GM23338 (cell line): ENCODE measurements at regions not wholly inside any gene's neighbourhood (a gene's known extent, or its start where the extent isn't known, plus 50 kb on each side); places are given as distances from the start of the nearest gene placed in this dataset.

ENCODE experiments used
- ATAC-seq: fragments of 200-7000 bp; cut with Tn5 transposase; 3 replicates; pipeline ENCODE4 v1.9.1; 2020
- DNase-seq: peaks from one replicate; pipeline ENCODE4 v3.0.0-alpha.2; 2015; ENCODE audit warnings: low spot score
- H2AFZ ChIP-seq: fragments of 200-600 bp; sonication (generic); 2 replicates; pipeline ENCODE4 v1.8.0; 2016; ENCODE audit warnings: antibody characterized with exemption, mild to moderate bottlenecking, moderate library complexity
- H3F3A ChIP-seq: fragments of 200-600 bp; sonication (generic); replicated peaks from 2 replicates; pipeline ENCODE4 v1.8.0; 2017; ENCODE audit warnings: antibody characterized with exemption, mixed run types, low read depth
- H3K27ac ChIP-seq: fragments of 200-600 bp; sonication (generic); 2 replicates; pipeline ENCODE4 v1.6.1; 2016; ENCODE audit warnings: low read depth
- H3K27me3 ChIP-seq: fragments of 200-600 bp; sonication (generic); 2 replicates; pipeline ENCODE4 v1.8.0; 2016; ENCODE audit warnings: mild to moderate bottlenecking, mixed run types, moderate library complexity; ENCODE audit not compliant: insufficient read depth
- H3K36me3 ChIP-seq: fragments of 200-600 bp; sonication (generic); 2 replicates; pipeline ENCODE4 v1.8.0; 2016; ENCODE audit warnings: mild to moderate bottlenecking; ENCODE audit not compliant: insufficient read depth
- H3K4me1 ChIP-seq: fragments of 200-600 bp; sonication (generic); 2 replicates; pipeline ENCODE4 v1.8.0; 2016; ENCODE audit warnings: mild to moderate bottlenecking, moderate library complexity; ENCODE audit not compliant: insufficient read depth
- H3K4me2 ChIP-seq: fragments of 200-600 bp; sonication (generic); 2 replicates; pipeline ENCODE4 v1.7.1; 2017; ENCODE audit warnings: mixed run types
- H3K4me3 ChIP-seq: fragments of 200-600 bp; sonication (generic); 2 replicates; pipeline ENCODE4 v1.6.1; 2016; ENCODE audit warnings: mixed run types
- H3K79me2 ChIP-seq: fragments of 200-600 bp; sonication (generic); replicated peaks from 2 replicates; pipeline ENCODE4 v1.8.0; 2017; ENCODE audit warnings: mild to moderate bottlenecking; ENCODE audit not compliant: insufficient read depth
- H3K9me2 ChIP-seq: fragments of 200-600 bp; sonication (generic); 2 replicates; pipeline ENCODE4 v1.8.0; 2017; ENCODE audit not compliant: insufficient read depth
- H4K20me1 ChIP-seq: fragments of 200-600 bp; sonication (generic); replicated peaks from 2 replicates; pipeline ENCODE4 v1.8.0; 2017; ENCODE audit warnings: mild to moderate bottlenecking; ENCODE audit not compliant: insufficient read depth
- H3K27ac Mint-ChIP-seq: 2 replicates; pipeline ENCODE4 v1.8.0; 2020; ENCODE audit warnings: inconsistent platforms, mild to moderate bottlenecking, moderate library complexity, mixed read lengths
- H3K27me3 Mint-ChIP-seq: 3 replicates; pipeline ENCODE4 v1.8.0; 2022; ENCODE audit warnings: low read depth, mild to moderate bottlenecking, moderate library complexity, mixed read lengths, inconsistent platforms; ENCODE audit not compliant: insufficient read depth, poor library complexity
- H3K36me3 Mint-ChIP-seq: 3 replicates; pipeline ENCODE4 v1.8.0; 2021; ENCODE audit warnings: low read depth, mild to moderate bottlenecking, inconsistent platforms, moderate library complexity, mixed read lengths
- H3K4me1 Mint-ChIP-seq: 3 replicates; pipeline ENCODE4 v1.8.0; 2020; ENCODE audit warnings: mild to moderate bottlenecking, inconsistent platforms, mixed read lengths
- H3K4me3 Mint-ChIP-seq: 3 replicates; pipeline ENCODE4 v1.8.0; 2021; ENCODE audit warnings: moderate library complexity, mild to moderate bottlenecking, inconsistent platforms, mixed read lengths
- H3K9me3 Mint-ChIP-seq: 3 replicates; pipeline ENCODE4 v1.8.0; 2020; ENCODE audit warnings: moderate library complexity, mild to moderate bottlenecking, inconsistent platforms, mixed read lengths
- CREB1 ChIP-seq: fragments of 250-450 bp; sonication (Bioruptor Pico); IDR thresholded peaks from 2 replicates; pipeline ENCODE4 v1.5.0; 2020; ENCODE audit warnings: low read depth, mild to moderate bottlenecking, moderate library complexity
- CTCF ChIP-seq, 2 experiments: fragments of 200-600 bp in 1 of 2; sonication (generic) in 1 of 2; conservative IDR thresholded peaks; 2 replicates each; pipeline versions ENCODE4 v1.5.1 to v1.6.1; 2016 to 2017; ENCODE audit warnings: antibody characterized with exemption in 2 of 2, low read depth in 2 of 2, mild to moderate bottlenecking in 2 of 2, moderate library complexity in 1 of 2
- EZH2 ChIP-seq: fragments of 200-600 bp; sonication (generic); IDR thresholded peaks from one replicate; pipeline ENCODE4 v1.8.0; 2017; ENCODE audit warnings: antibody characterized with exemption, mild to moderate bottlenecking, low read depth; ENCODE audit not compliant: unreplicated experiment
- EZH2phosphoT487 ChIP-seq: fragments of 200-600 bp; sonication (generic); IDR thresholded peaks from one replicate; pipeline ENCODE4 v1.8.1; 2018; ENCODE audit warnings: antibody characterized with exemption; ENCODE audit not compliant: unreplicated experiment
- JUNB ChIP-seq: IDR thresholded peaks from one replicate; pipeline ENCODE4 v1.6.1; 2016; ENCODE audit warnings: antibody characterized with exemption; ENCODE audit not compliant: unreplicated experiment
- NANOG ChIP-seq: IDR thresholded peaks from 2 replicates; pipeline ENCODE4 v1.6.1; 2016; ENCODE audit warnings: antibody characterized with exemption, borderline replicate concordance
- POLR2AphosphoS5 ChIP-seq: IDR thresholded peaks from 2 replicates; pipeline ENCODE4 v1.6.1; 2016; ENCODE audit warnings: antibody characterized with exemption, low read depth
- STAT1 ChIP-seq: IDR thresholded peaks from one replicate; pipeline ENCODE4 v1.6.1; 2016; ENCODE audit warnings: antibody characterized with exemption; ENCODE audit not compliant: unreplicated experiment
- ZNF331 ChIP-seq: fragments of 250-450 bp; sonication (Bioruptor Pico); IDR thresholded peaks from 2 replicates; pipeline ENCODE4 v1.5.0; 2020; ENCODE audit warnings: low read depth, mild to moderate bottlenecking, moderate library complexity
- TF ChIP-seq, protein P1 (sequence below): IDR thresholded peaks from one replicate; pipeline ENCODE4 v1.6.1; 2018; ENCODE audit warnings: antibody characterized with exemption; ENCODE audit not compliant: unreplicated experiment
- TF ChIP-seq, protein P2 (sequence below): IDR thresholded peaks from 2 replicates; pipeline ENCODE4 v1.6.1; 2016; ENCODE audit warnings: antibody characterized with exemption
- TF ChIP-seq, protein P3 (sequence below): fragments of 250-450 bp; sonication (Bioruptor Pico); IDR thresholded peaks from 2 replicates; pipeline ENCODE4 v1.5.0; 2020; ENCODE audit warnings: mild to moderate bottlenecking, moderate library complexity

DNA sequence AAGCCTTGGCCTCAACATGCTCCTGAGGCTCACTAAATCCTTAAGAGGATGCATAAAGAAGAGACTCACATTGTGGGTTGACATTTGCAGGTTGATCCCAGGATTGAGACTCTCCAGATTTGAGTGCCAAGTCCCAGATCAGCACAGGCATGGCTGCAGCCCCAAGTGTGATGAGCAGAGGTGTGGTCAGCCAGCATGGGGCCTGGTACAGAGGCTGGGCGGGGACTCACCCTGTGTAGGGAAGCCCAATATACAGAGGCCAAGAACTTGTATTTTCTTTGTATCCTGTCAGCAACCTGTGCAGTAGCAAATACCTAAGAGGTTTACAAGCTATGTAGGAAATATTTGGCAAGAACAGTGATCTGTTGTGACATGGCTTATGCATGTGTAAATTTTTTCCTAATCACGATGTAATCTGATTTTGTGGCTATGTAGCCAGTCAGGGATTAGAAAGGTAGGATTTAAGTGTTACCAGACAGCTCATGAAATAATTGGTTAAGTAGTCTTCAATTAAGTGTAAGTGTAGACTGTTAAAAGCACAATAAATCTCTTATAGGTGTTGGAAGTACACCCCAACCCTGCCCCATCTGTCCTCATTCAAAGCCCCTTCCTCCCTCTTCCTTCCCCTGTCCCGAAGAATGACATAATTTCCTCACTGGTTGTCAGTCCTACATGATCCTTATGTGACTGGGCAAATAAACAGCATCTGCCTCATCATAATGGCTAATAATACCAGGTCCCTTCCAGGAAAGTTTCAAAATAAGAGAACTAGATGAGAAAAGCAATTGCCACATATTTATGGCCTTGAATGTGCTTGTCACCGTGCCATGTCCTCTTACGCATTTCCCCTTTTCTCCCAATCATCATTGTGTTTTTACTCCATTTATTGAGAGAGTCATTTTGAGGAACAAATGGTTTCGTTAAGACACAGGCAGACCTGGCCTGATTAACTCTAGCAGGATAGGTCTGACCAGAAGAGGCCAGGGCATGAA is 120.9 kb downstream of the HLX start (continued):
- TF ChIP-seq, protein P1, sequence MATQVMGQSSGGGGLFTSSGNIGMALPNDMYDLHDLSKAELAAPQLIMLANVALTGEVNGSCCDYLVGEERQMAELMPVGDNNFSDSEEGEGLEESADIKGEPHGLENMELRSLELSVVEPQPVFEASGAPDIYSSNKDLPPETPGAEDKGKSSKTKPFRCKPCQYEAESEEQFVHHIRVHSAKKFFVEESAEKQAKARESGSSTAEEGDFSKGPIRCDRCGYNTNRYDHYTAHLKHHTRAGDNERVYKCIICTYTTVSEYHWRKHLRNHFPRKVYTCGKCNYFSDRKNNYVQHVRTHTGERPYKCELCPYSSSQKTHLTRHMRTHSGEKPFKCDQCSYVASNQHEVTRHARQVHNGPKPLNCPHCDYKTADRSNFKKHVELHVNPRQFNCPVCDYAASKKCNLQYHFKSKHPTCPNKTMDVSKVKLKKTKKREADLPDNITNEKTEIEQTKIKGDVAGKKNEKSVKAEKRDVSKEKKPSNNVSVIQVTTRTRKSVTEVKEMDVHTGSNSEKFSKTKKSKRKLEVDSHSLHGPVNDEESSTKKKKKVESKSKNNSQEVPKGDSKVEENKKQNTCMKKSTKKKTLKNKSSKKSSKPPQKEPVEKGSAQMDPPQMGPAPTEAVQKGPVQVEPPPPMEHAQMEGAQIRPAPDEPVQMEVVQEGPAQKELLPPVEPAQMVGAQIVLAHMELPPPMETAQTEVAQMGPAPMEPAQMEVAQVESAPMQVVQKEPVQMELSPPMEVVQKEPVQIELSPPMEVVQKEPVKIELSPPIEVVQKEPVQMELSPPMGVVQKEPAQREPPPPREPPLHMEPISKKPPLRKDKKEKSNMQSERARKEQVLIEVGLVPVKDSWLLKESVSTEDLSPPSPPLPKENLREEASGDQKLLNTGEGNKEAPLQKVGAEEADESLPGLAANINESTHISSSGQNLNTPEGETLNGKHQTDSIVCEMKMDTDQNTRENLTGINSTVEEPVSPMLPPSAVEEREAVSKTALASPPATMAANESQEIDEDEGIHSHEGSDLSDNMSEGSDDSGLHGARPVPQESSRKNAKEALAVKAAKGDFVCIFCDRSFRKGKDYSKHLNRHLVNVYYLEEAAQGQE = no peak
- TF ChIP-seq STAT1 = no peak
- TF ChIP-seq CREB1 (CRISPR knock-in tag) = no peak
- no peak for TF ChIP-seq POLR2AphosphoS5
- TF ChIP-seq, protein P2, sequence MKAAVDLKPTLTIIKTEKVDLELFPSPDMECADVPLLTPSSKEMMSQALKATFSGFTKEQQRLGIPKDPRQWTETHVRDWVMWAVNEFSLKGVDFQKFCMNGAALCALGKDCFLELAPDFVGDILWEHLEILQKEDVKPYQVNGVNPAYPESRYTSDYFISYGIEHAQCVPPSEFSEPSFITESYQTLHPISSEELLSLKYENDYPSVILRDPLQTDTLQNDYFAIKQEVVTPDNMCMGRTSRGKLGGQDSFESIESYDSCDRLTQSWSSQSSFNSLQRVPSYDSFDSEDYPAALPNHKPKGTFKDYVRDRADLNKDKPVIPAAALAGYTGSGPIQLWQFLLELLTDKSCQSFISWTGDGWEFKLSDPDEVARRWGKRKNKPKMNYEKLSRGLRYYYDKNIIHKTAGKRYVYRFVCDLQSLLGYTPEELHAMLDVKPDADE = no peak
- no peak for TF ChIP-seq EZH2
- no peak for TF ChIP-seq CTCF (conservative IDR thresholded peaks at IDR 0.05; ENCODE audit: low read depth in 2 of 2)
- TF ChIP-seq JUNB = no peak
- TF ChIP-seq EZH2phosphoT487 = no peak
- TF ChIP-seq ZNF331 = no peak
- TF ChIP-seq NANOG = no peak

DNA sequence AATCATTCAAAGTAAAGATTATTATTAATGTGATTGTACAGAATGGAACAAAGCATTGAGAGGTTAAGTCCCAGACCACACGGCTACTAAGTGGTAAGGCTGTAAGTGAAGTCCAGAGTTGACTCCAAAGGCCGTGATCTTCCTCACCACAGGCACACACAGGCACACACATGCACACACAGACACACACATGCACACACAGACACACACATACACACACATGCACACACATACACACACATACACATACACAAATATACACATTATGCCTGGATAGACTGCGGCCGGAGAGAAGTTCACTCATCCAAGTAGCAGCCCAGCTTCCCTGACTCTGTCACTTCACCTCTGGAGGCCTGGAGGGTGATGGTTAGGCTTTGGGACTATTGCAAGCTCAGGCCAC is 121.9 kb downstream of the HLX start:
- Mint-ChIP-seq H3K9me3 (peaks cover 4% of the 10 kb centered on the region; the same call in 2 of the 3 replicates), H3K27ac (no peak overlapping the region), H3K4me3 (no peak overlapping the region), H3K27me3 (no peaks in the 10 kb centered on the region), H3K36me3 (no peaks in the 10 kb centered on the region), H3K4me1 (no peaks in the 10 kb centered on the region)
- H3K9me2 ChIP-seq = no peaks in the 10 kb centered on the region
- no peaks in the 10 kb centered on the region for H3K4me1 ChIP-seq
- H3K79me2 ChIP-seq = no peaks in the 10 kb centered on the region
- ATAC-seq = no peak
- H3K27ac ChIP-seq = no peak overlapping the region
- no peaks in the 10 kb centered on the region for H3K27me3 ChIP-seq
- H3K36me3 ChIP-seq = no peaks in the 10 kb centered on the region; the same call in 1 of the 2 replicates
- H3K4me2 ChIP-seq = no peak overlapping the region
- no peak for DNase-seq
- H3K4me3 ChIP-seq = no peak overlapping the region
- H4K20me1 ChIP-seq = no peaks in the 10 kb centered on the region
- H3F3A ChIP-seq = no peaks in the 10 kb centered on the region
- H2AFZ ChIP-seq = no peak overlapping the region
- TF ChIP-seq JUNB = no peak
- TF ChIP-seq, protein P3, sequence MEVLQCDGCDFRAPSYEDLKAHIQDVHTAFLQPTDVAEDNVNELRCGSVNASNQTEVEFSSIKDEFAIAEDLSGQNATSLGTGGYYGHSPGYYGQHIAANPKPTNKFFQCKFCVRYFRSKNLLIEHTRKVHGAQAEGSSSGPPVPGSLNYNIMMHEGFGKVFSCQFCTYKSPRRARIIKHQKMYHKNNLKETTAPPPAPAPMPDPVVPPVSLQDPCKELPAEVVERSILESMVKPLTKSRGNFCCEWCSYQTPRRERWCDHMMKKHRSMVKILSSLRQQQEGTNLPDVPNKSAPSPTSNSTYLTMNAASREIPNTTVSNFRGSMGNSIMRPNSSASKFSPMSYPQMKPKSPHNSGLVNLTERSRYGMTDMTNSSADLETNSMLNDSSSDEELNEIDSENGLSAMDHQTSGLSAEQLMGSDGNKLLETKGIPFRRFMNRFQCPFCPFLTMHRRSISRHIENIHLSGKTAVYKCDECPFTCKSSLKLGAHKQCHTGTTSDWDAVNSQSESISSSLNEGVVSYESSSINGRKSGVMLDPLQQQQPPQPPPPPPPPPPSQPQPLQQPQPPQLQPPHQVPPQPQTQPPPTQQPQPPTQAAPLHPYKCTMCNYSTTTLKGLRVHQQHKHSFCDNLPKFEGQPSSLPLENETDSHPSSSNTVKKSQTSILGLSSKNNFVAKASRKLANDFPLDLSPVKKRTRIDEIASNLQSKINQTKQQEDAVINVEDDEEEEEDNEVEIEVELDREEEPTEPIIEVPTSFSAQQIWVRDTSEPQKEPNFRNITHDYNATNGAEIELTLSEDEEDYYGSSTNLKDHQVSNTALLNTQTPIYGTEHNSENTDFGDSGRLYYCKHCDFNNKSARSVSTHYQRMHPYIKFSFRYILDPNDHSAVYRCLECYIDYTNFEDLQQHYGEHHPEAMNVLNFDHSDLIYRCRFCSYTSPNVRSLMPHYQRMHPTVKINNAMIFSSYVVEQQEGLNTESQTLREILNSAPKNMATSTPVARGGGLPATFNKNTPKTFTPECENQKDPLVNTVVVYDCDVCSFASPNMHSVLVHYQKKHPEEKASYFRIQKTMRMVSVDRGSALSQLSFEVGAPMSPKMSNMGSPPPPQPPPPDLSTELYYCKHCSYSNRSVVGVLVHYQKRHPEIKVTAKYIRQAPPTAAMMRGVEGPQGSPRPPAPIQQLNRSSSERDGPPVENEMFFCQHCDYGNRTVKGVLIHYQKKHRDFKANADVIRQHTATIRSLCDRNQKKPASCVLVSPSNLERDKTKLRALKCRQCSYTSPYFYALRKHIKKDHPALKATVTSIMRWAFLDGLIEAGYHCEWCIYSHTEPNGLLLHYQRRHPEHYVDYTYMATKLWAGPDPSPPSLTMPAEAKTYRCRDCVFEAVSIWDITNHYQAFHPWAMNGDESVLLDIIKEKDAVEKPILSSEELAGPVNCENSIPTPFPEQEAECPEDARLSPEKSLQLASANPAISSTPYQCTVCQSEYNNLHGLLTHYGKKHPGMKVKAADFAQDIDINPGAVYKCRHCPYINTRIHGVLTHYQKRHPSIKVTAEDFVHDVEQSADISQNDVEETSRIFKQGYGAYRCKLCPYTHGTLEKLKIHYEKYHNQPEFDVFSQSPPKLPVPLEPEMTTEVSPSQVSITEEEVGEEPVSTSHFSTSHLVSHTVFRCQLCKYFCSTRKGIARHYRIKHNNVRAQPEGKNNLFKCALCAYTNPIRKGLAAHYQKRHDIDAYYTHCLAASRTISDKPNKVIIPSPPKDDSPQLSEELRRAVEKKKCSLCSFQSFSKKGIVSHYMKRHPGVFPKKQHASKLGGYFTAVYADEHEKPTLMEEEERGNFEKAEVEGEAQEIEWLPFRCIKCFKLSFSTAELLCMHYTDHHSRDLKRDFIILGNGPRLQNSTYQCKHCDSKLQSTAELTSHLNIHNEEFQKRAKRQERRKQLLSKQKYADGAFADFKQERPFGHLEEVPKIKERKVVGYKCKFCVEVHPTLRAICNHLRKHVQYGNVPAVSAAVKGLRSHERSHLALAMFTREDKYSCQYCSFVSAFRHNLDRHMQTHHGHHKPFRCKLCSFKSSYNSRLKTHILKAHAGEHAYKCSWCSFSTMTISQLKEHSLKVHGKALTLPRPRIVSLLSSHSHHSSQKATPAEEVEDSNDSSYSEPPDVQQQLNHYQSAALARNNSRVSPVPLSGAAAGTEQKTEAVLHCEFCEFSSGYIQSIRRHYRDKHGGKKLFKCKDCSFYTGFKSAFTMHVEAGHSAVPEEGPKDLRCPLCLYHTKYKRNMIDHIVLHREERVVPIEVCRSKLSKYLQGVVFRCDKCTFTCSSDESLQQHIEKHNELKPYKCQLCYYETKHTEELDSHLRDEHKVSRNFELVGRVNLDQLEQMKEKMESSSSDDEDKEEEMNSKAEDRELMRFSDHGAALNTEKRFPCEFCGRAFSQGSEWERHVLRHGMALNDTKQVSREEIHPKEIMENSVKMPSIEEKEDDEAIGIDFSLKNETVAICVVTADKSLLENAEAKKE (CRISPR knock-in tag) = no peak
